PC-9 (cell line): ENCODE measurements at regions not wholly inside any gene's neighbourhood (a gene's known extent, or its start where the extent isn't known, plus 50 kb on each side); places are given as distances from the start of the nearest gene placed in this dataset.

Source experiments
- CTCF ChIP-seq: fragments of 200-600 bp; sonication (generic); conservative IDR thresholded peaks from 2 replicates; pipeline ENCODE4 v1.6.1; 2017; ENCODE audit warnings: mixed run types, antibody characterized with exemption, mild to moderate bottlenecking, moderate library complexity
- EZH2 ChIP-seq: fragments of 200-600 bp; sonication (generic); IDR thresholded peaks from 2 replicates; pipeline ENCODE4 v1.8.0; 2017; ENCODE audit warnings: antibody characterized with exemption, low read depth

DNA sequence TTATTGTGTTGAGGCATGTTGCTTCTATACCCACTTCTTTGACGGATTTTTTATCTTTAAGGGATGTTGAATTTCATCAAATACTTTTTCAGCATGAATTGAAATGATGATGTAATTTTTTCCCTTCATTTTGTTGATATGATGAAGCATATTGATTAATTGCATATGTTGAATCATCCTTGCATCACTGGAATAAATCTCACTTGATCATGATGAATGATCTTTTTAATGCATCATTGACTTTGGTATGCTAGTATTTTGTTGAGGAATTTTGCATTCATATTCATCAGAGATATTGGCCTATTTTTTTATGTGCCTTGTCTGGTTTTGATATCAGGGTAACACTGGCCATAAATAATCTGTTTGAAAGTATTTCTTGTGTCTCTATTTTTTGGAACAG, 754.7 kb downstream of the KCTD8 start:
- TF ChIP-seq CTCF, result no peak
- TF ChIP-seq EZH2, result no peak
